HFFc6 (cell line): ENCODE measurements at regions not wholly inside any gene's neighbourhood (a gene's known extent, or its start where the extent isn't known, plus 50 kb on each side); places are given as distances from the start of the nearest gene placed in this dataset.

Source experiments
- DNase-seq: peaks from one replicate; pipeline ENCODE4 v3.0.0-alpha.2; 2018
- H3K27ac Mint-ChIP-seq: 2 replicates; pipeline ENCODE4 v1.8.0; 2020; ENCODE audit warnings: mild to moderate bottlenecking, mixed read lengths
- H3K27me3 Mint-ChIP-seq: 2 replicates; pipeline ENCODE4 v1.8.0; 2021; ENCODE audit warnings: mild to moderate bottlenecking, moderate library complexity, mixed read lengths; ENCODE audit not compliant: insufficient read depth
- H3K36me3 Mint-ChIP-seq: 2 replicates; pipeline ENCODE4 v1.8.0; 2021; ENCODE audit warnings: low read depth, mixed read lengths
- H3K4me1 Mint-ChIP-seq: 2 replicates; pipeline ENCODE4 v1.8.0; 2020; ENCODE audit warnings: low read depth, mixed read lengths
- H3K4me3 Mint-ChIP-seq: 2 replicates; pipeline ENCODE4 v1.8.0; 2020; ENCODE audit warnings: mild to moderate bottlenecking, moderate library complexity, mixed read lengths
- H3K9me3 Mint-ChIP-seq: 2 replicates; pipeline ENCODE4 v1.8.0; 2020; ENCODE audit warnings: mild to moderate bottlenecking, mixed read lengths
- CTCF ChIP-seq: fragments of 200-600 bp; sonication (generic); IDR thresholded peaks from 2 replicates; pipeline ENCODE4 v1.5.0; 2021; ENCODE audit warnings: antibody characterized with exemption, mild to moderate bottlenecking

- Mint-ChIP-seq H3K9me3 (no peaks in the 10 kb centered on the region; the same call in 1 of the 2 replicates), H3K4me1 (no peaks in the 10 kb centered on the region), H3K36me3 (no peaks in the 10 kb centered on the region), H3K27me3 (no peaks in the 10 kb centered on the region), H3K4me3 (no peak overlapping the region), H3K27ac (no peak overlapping the region)
- DNase-seq: no peak
- no peak for TF ChIP-seq CTCF
Measured at GRCh38 chr4:59348949-59349348, 1851.2 kb upstream of the ADGRL3 start.

GRCh38 chr4:59369229-59369628, 1830.9 kb upstream of the ADGRL3 start:
- Mint-ChIP-seq H3K27me3 (no peaks in the 10 kb centered on the region), H3K27ac (no peak overlapping the region), H3K4me1 (no peaks in the 10 kb centered on the region), H3K36me3 (no peaks in the 10 kb centered on the region), H3K4me3 (no peak overlapping the region), H3K9me3 (peaks cover 7% of the 10 kb centered on the region; the same call in 1 of the 2 replicates)
- TF ChIP-seq CTCF: no peak
- DNase-seq: no peak

GRCh38 chr4:59374416-59374815, 1825.7 kb upstream of the ADGRL3 start:
- Mint-ChIP-seq H3K4me3 (no peak overlapping the region), H3K4me1 (no peaks in the 10 kb centered on the region), H3K9me3 (peaks cover 27% of the 10 kb centered on the region), H3K27me3 (no peaks in the 10 kb centered on the region), H3K27ac (no peak overlapping the region), H3K36me3 (no peaks in the 10 kb centered on the region)
- TF ChIP-seq CTCF: no peak
- DNase-seq: no peak

- H3K27ac Mint-ChIP-seq: no peak overlapping the region
- no peaks in the 10 kb centered on the region for H3K4me1 Mint-ChIP-seq
- H3K27me3 Mint-ChIP-seq: no peaks in the 10 kb centered on the region
- no peaks in the 10 kb centered on the region for H3K36me3 Mint-ChIP-seq
- DNase-seq: no peak
- no peak overlapping the region for H3K4me3 Mint-ChIP-seq
- no peak for TF ChIP-seq CTCF
- H3K9me3 Mint-ChIP-seq: peaks cover 26% of the 10 kb centered on the region
Measured at GRCh38 chr4:59380841-59381366, 1819.2 kb upstream of the ADGRL3 start.

- Mint-ChIP-seq H3K9me3 (peaks cover 26% of the 10 kb centered on the region), H3K4me3 (no peak overlapping the region), H3K27ac (no peak overlapping the region), H3K27me3 (no peaks in the 10 kb centered on the region), H3K36me3 (no peaks in the 10 kb centered on the region), H3K4me1 (no peaks in the 10 kb centered on the region)
- DNase-seq: no peak
- no peak for TF ChIP-seq CTCF
Measured at GRCh38 chr4:59381591-59381990, 1818.5 kb upstream of the ADGRL3 start.
